Endothelial cell of umbilical vein (primary cell): ENCODE measurements at regions not wholly inside any gene's neighbourhood (a gene's known extent, or its start where the extent isn't known, plus 50 kb on each side); places are given as distances from the start of the nearest gene placed in this dataset.

Experiments
- BruUV-seq: library from RNA; stranded (reverse); fragments of 400-500 nt; replicated peaks from 2 replicates; lab custom pipeline; 2021; lab: Mats Ljungman, UMichigan
- CTCF ChIA-PET: fragments of 300-600, 350-600 bp; sonication (Branson Sonifier 250); formaldehyde crosslinking; loops from one replicate; lab custom pipeline; 2021; ENCODE audit warnings: antibody characterized with exemption, inconsistent platforms; lab: Charles Lee
- POLR2A ChIA-PET: fragments of 300-600, 350-600 bp; sonication (Branson Sonifier 250); formaldehyde crosslinking; loops from one replicate; lab custom pipeline; 2021; ENCODE audit warnings: antibody characterized with exemption, inconsistent platforms; lab: Charles Lee
- DNase-seq: peaks from one replicate; pipeline ENCODE4 v3.0.0-alpha.2; 2011; ENCODE audit warnings: low read depth, low spot score
- FAIRE-seq: peaks from 2 replicates; lab custom pipeline; 2011; peaks lifted over from hg19 to GRCh38; lab: Jason Lieb, UNC
- H2AFZ ChIP-seq: 2 replicates; pipeline ENCODE4 v1.6.0; 2012; ENCODE audit warnings: low read depth, low read length, control low read depth, inconsistent platforms
- H3K27ac ChIP-seq: 2 replicates; pipeline ENCODE4 v1.5.1; 2011; ENCODE audit warnings: low read depth, mild to moderate bottlenecking, control low read depth, low read length, moderate library complexity; ENCODE audit not compliant: insufficient read depth
- H3K27me3 ChIP-seq, 2 experiments: 2 replicates each; pipeline versions ENCODE4 v1.6.0 to v1.6.1; 2011; ENCODE audit warnings: low read length in 2 of 2, mixed read lengths in 1 of 2; ENCODE audit not compliant: control insufficient read depth in 2 of 2, insufficient read depth in 2 of 2
- H3K36me3 ChIP-seq, 2 experiments: 2 replicates in 1 of 2; 3 replicates in 1 of 2; pipeline ENCODE4 v1.5.1; 2011; ENCODE audit warnings: low read length in 2 of 2, mild to moderate bottlenecking in 1 of 2, moderate library complexity in 1 of 2; ENCODE audit not compliant: control insufficient read depth in 2 of 2, insufficient read depth in 2 of 2; ENCODE audit errors: extremely low read depth in 1 of 2
- H3K4me1 ChIP-seq: 3 replicates; pipeline ENCODE4 v1.5.1; 2011; ENCODE audit warnings: mild to moderate bottlenecking, low read length; ENCODE audit not compliant: control insufficient read depth, insufficient read depth; ENCODE audit errors: extremely low read depth
- H3K4me2 ChIP-seq: 2 replicates; pipeline ENCODE4 v1.6.1; 2011; ENCODE audit warnings: low read length, control low read depth, mixed read lengths; ENCODE audit not compliant: insufficient read depth
- H3K4me3 ChIP-seq, 3 experiments: fragments of 200-600 bp in 1 of 3; sonication (generic), shearing (Covaris generic) in 1 of 3; replicated peaks in 1 of 3; 2 replicates each; pipeline ENCODE4 v1.5.1; 2011 to 2016; ENCODE audit warnings: control low read depth in 3 of 3, low read length in 3 of 3, mild to moderate bottlenecking in 2 of 3, inconsistent platforms in 1 of 3, low read depth in 1 of 3, moderate library complexity in 1 of 3; ENCODE audit not compliant: insufficient read depth in 1 of 3
- H3K79me2 ChIP-seq: 2 replicates; pipeline ENCODE4 v1.6.0; 2012; ENCODE audit warnings: low read length, inconsistent platforms; ENCODE audit not compliant: control insufficient read depth, insufficient read depth
- H3K9ac ChIP-seq: replicated peaks from 2 replicates; pipeline ENCODE3; 2011; ENCODE audit warnings: low read length, control low read depth; ENCODE audit not compliant: insufficient read depth; ENCODE audit errors: extremely low read depth
- H3K9me1 ChIP-seq: replicated peaks from 3 replicates; pipeline ENCODE4 v1.6.0; 2011; ENCODE audit warnings: mild to moderate bottlenecking, low read length; ENCODE audit not compliant: control insufficient read depth, insufficient read depth; ENCODE audit errors: extremely low read depth
- H3K9me3 ChIP-seq: replicated peaks from 2 replicates; pipeline ENCODE4 v1.5.1; 2012; ENCODE audit warnings: low read length, inconsistent platforms; ENCODE audit not compliant: control insufficient read depth, insufficient read depth
- H4K20me1 ChIP-seq: replicated peaks from 2 replicates; pipeline ENCODE3; 2011; ENCODE audit warnings: mild to moderate bottlenecking, low read length; ENCODE audit not compliant: control insufficient read depth, insufficient read depth; ENCODE audit errors: extremely low read depth
- CTCF ChIP-seq, 2 donors: IDR thresholded peaks; 1 replicate in 1 of 2; 2 replicates in 1 of 2; pipeline ENCODE4 v1.5.1; 2011; ENCODE audit warnings: low read length in 2 of 2, mild to moderate bottlenecking in 2 of 2, moderate library complexity in 2 of 2, control low read depth in 1 of 2, inconsistent platforms in 1 of 2, low read depth in 1 of 2; ENCODE audit not compliant: insufficient read depth in 1 of 2; ENCODE audit errors: extremely low read depth in 1 of 2
- EZH2 ChIP-seq: IDR thresholded peaks from 2 replicates; pipeline ENCODE4 v1.6.1; 2012; ENCODE audit warnings: borderline replicate concordance, low read depth, mild to moderate bottlenecking, moderate library complexity, low read length, inconsistent platforms; ENCODE audit not compliant: severe bottlenecking
- FOS ChIP-seq: IDR thresholded peaks from 2 replicates; pipeline ENCODE4 v1.6.1; 2011; ENCODE audit warnings: mild to moderate bottlenecking, low read length, moderate library complexity, borderline replicate concordance; ENCODE audit not compliant: insufficient read depth
- GATA2 ChIP-seq: IDR thresholded peaks from 2 replicates; pipeline ENCODE4 v1.7.0; 2011; ENCODE audit warnings: low read depth, mild to moderate bottlenecking, moderate library complexity, mixed read lengths, low read length; ENCODE audit not compliant: insufficient read length, insufficient read depth
- JUN ChIP-seq: IDR thresholded peaks from 2 replicates; pipeline ENCODE4 v1.6.1; 2011; ENCODE audit warnings: borderline replicate concordance, low read depth; ENCODE audit not compliant: insufficient read length, insufficient read depth
- MAX ChIP-seq: IDR thresholded peaks from 2 replicates; pipeline ENCODE4 v1.6.1; 2011; ENCODE audit not compliant: insufficient read depth, insufficient read length
- MYC ChIP-seq: IDR thresholded peaks from one replicate; pipeline ENCODE4 v1.6.1; 2011; ENCODE audit warnings: mild to moderate bottlenecking, low read depth, low read length
- POLR2A ChIP-seq: IDR thresholded peaks from 2 replicates; pipeline ENCODE4 v1.6.1; 2012; ENCODE audit warnings: low read depth, mild to moderate bottlenecking, control low read depth, low read length
- POLR2AphosphoS5 ChIP-seq: IDR thresholded peaks from 2 replicates; pipeline ENCODE4 v1.6.1; 2012; ENCODE audit warnings: low read depth, mild to moderate bottlenecking, control low read depth, low read length, moderate library complexity; ENCODE audit not compliant: insufficient read depth
- dilution Hi-C: fragments of 300-500 bp; cut with MboI; formaldehyde crosslinking; loops from one replicate; pipeline ENCODE4 v1.15.0; 2019; ENCODE audit warnings: low sequenced_read_pairs; ENCODE audit not compliant: extremely low pct_ligation_motif_present
- intact Hi-C: fragments of 100-400 bp; cut with micrococcal nuclease; formaldehyde crosslinking; loops from one replicate; pipeline ENCODE4 v1.10.0; 2022

- Histone ChIP-seq H3K27ac (no peak overlapping the region), H3K36me3 (no peaks in the 10 kb centered on the region), H3K27me3 (no peaks in the 10 kb centered on the region), H3K4me3 (no peak overlapping the region), H3K9me3 (no peaks in the 10 kb centered on the region), H3K4me1 (no peaks in the 10 kb centered on the region), H3K79me2 (no peaks in the 10 kb centered on the region), H2AFZ (no peak overlapping the region), H4K20me1 (no peaks in the 10 kb centered on the region), H3K9ac (no peak overlapping the region), H3K9me1 (no peaks in the 10 kb centered on the region), H3K4me2 (no peak overlapping the region)
- no peak for FAIRE-seq
- dilution Hi-C loops (no loop called here), intact Hi-C loops (no loop called here)
- no TSS peak for BruUV-seq
- ChIA-PET CTCF (no interaction called here), POLR2A (no interaction called here)
- DNase-seq = no peak
- TF ChIP-seq CTCF (IDR thresholded peaks at IDR 0.05; ENCODE audit: extremely low read depth in 1 of 2, insufficient read depth in 1 of 2, low read depth in 1 of 2, low read length in 2 of 2) = no peak
- TF ChIP-seq JUN = no peak
- TF ChIP-seq POLR2AphosphoS5 = no peak
- TF ChIP-seq MAX = no peak
- no peak for TF ChIP-seq GATA2
- TF ChIP-seq MYC = no peak
- TF ChIP-seq EZH2 = no peak
- TF ChIP-seq POLR2A = no peak
- TF ChIP-seq FOS = no peak
Observed at GRCh38 chr11:109023036-109023435, 358.2 kb downstream of the DDX10 start.
